HG02981 (cell line): ENCODE measurements at regions not wholly inside any gene's neighbourhood (a gene's known extent, or its start where the extent isn't known, plus 50 kb on each side); places are given as distances from the start of the nearest gene placed in this dataset.
A peak's percentile ranks its signal among the peaks of the same experiment; 100 is the strongest.

Source experiments
- ATAC-seq: cut with Tn5 transposase; IDR thresholded peaks from one replicate; pipeline ENCODE4 v1.9.1; 2021; ENCODE audit warnings: mild to moderate bottlenecking, moderate library complexity; ENCODE audit not compliant: unreplicated experiment

GRCh38 chr5:68406767-68407241 lies 191.2 kb downstream of the PIK3R1 start:
- peak; percentile 89 for ATAC-seq

- ATAC-seq: peak; percentile 9
Observed at GRCh38 chr5:68407311-68408239, 192.0 kb downstream of the PIK3R1 start.

- ATAC-seq: no peak
Observed at GRCh38 chr5:68408345-68408871, 192.9 kb downstream of the PIK3R1 start.

- no peak for ATAC-seq
Observed at GRCh38 chr5:68409259-68409658, 193.7 kb downstream of the PIK3R1 start.

DNA sequence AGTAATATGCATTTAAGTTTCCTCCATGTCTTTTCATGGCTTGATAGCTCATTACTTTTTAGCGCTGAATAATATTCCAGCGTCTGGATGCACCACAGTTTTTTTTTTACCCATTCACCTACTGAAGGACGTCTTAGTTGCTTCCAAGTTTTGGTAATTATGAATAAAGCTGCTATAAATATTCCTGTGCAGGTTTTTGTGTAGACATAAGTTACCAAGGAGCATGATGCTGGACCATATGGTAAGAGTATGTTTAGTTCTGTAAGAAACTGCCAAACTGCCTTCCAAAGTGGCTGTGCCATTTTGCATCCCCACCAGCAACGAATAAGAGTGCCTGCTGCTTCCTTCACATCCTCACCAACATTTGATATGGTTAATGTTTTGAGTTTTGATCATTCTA lies 195.6 kb downstream of the PIK3R1 start:
- ATAC-seq: no peak

DNA sequence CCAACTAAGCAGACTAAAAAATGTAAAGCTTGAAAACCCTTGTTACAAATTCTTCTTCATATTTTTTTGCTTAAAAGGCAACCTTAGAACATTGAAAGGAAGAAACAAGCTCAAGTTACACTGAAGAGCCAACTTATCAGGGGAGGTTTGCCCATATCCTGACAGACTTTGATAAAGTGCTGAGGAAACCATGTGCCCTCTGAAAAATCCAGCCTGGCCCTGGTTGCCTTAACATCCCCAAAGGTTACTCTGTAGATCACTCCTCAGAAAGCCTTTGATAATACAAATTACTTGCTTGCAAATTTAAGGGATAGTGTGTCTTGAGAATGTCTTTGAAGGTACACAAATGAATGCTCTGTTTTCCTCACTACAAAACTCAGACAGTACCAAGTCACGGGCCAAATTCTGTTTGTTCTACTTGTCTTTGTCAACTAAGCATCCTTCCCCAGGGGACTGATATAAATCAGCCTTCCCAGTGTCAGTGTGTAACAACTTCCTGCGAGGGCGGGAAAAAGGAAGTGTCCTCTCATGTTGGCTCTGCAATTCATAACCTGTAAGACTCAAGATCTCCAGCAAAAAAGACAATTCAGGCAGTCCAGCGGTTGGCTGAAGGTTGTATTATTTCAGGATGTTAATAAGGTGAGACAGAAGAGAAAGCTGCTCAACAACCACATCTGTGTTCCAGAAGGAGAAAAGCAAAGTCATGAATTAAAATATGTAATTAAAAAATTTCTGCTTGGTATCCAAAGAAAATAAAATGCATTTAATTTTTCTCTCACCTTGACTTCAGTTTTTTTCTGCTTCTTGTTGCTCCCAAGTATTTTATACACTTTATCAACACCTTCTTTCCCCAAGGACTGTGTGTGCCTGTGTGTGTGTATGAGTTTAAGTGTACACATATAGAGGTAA lies 199.9 kb downstream of the PIK3R1 start:
- ATAC-seq: no peak

GRCh38 chr5:68416714-68417113 lies 201.2 kb downstream of the PIK3R1 start:
- no peak for ATAC-seq

DNA sequence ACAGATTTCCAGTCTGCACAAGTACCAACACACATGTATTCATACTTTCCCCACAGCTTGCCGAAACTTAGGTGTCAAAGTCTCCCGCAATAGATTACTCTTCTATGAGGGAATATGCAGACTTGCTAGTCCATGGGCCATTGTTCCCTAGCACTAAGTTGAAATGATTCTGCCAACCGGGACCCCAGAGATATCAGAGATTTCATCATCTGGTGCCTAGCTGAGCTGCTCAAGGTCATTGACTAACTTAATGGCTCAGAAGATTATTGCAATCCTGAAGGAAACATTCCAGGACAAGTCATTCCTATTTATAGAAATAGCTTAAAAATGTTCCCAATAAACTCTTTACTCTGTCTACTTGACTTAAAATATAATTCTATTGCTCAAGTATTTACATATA lies 202.6 kb downstream of the PIK3R1 start:
- no peak for ATAC-seq

GRCh38 chr5:68418680-68419079 lies 203.1 kb downstream of the PIK3R1 start:
- no peak for ATAC-seq

- no peak for ATAC-seq
Observed at GRCh38 chr5:68419081-68419636, 203.6 kb downstream of the PIK3R1 start.

- no peak for ATAC-seq
Observed at GRCh38 chr5:68419637-68420452, 204.3 kb downstream of the PIK3R1 start.

DNA sequence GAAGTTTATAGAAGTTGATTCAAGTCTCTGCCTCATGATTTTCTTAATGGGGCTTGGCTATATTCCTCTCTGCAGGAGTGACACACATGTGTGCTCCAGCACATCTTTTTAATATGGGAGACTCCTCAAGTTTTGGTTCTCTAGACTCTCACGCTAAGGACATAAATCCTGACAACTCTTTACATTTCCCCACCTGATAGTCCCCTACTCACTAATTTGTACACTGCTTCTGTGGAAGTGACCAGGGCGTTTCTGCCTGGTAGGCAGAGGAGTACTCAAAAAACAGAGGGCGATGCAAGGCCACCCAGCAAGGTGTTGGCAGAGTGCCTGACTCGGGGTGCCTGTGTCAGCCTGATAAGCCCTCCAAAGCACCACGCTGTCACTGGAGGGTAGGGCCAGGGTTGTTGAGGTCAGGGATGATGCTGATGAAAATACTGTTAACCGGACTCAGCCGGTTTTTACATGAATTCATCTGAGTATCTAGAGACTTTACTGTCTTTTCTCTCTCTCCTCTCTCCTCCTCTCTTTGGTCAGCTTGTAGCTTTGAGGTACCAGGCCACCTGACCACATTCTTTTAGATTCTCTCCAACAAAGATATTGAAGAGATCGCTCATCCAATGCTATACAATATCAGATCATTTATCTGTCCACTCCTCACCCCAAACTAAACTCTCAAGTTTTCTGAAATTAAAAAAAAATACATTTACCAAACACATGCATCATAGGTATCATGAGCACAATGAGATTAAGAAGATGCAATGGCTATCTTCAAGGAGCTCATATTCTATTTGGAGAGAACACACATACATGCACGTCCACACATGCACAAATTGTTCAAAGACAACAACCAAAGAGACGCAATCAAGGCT lies 205.2 kb downstream of the PIK3R1 start:
- ATAC-seq: no peak

GRCh38 chr5:68421485-68422220 lies 206.1 kb downstream of the PIK3R1 start:
- no peak for ATAC-seq

GRCh38 chr5:68423154-68423811 lies 207.7 kb downstream of the PIK3R1 start:
- ATAC-seq: peak; percentile 45

DNA sequence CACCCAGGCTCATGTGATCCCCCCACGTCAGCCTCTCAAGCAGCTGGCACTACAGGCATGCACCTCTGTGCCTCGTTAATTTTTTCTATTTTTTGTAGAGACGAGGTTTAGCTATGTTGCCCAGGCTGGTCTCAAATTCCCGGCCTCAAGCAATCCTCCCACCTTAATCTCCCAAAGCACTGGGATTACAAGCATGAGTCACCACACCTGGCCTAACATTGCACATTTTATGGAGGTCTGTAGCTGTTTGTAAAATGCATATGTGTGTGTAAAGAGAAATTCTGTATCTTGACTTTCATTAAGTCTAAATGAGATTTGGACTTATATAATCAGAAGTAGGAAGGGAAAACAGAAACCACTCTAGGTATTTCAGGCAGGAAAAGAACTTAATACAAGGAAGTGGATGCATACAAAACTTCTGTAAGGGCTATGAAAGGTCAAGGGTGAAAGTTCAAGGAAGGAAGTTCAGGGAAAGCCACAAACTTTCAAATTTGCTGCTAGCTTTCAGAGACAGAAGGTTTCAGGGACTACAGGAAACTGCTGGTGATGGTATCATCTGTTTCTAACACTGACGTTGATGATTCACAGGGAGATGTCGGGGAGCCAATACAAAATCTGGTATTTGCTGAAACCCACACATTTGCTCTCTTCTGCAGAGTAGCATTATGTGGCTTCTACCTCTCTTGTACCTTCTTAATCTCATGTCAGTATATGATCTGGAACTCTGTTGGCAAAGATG lies 209.4 kb downstream of the PIK3R1 start:
- ATAC-seq: peak; percentile 90

GRCh38 chr5:68426586-68426985 lies 211.0 kb downstream of the PIK3R1 start:
- no peak for ATAC-seq

- ATAC-seq: no peak
Observed at GRCh38 chr5:68428231-68428811, 212.8 kb downstream of the PIK3R1 start.
